PC-3 (cell line): ENCODE measurements at regions not wholly inside any gene's neighbourhood (a gene's known extent, or its start where the extent isn't known, plus 50 kb on each side); places are given as distances from the start of the nearest gene placed in this dataset.

ENCODE experiments used
- ATAC-seq: fragments of 200-7000 bp; cut with Tn5 transposase; 2 replicates; pipeline ENCODE4 v1.9.1; 2020; ENCODE audit warnings: mild to moderate bottlenecking, moderate library complexity
- BruUV-seq: library from RNA; stranded (reverse); fragments of 400-500 nt; replicated peaks from 2 replicates; lab custom pipeline; 2021; lab: Mats Ljungman, UMichigan
- CTCF ChIA-PET: fragments of 300-600 bp; sonication (Branson Sonifier 250); formaldehyde crosslinking; loops from one replicate; lab custom pipeline; 2022; ENCODE audit warnings: antibody characterized with exemption; lab: Charles Lee
- POLR2A ChIA-PET: fragments of 300-600 bp; sonication (Branson Sonifier 250); formaldehyde crosslinking; loops from one replicate; lab custom pipeline; 2022; ENCODE audit warnings: antibody characterized with exemption; ENCODE audit not compliant: unreplicated experiment; lab: Charles Lee
- DNase-seq: peaks from one replicate; pipeline ENCODE4 v3.0.0-alpha.2; 2015
- H2AFZ ChIP-seq: fragments of 300-600 bp; sonication (generic); 2 replicates; pipeline ENCODE4 v1.6.0; 2016; ENCODE audit warnings: antibody characterized with exemption, low read length
- H3F3A ChIP-seq: fragments of 300-600 bp; sonication (generic); one replicate; pipeline ENCODE4 v1.6.0; 2017; ENCODE audit warnings: antibody characterized with exemption, low read length, control low read depth, mild to moderate bottlenecking; ENCODE audit not compliant: unreplicated experiment
- H3K27ac ChIP-seq: fragments of 300-600 bp; sonication (generic); 2 replicates; pipeline ENCODE4 v1.5.1; 2016; ENCODE audit warnings: mild to moderate bottlenecking, low read length
- H3K27me3 ChIP-seq: fragments of 300-600 bp; sonication (generic); 2 replicates; pipeline ENCODE4 v1.6.1; 2016; ENCODE audit warnings: low read length, mixed read lengths
- H3K36me3 ChIP-seq: fragments of 300-600 bp; sonication (generic); 2 replicates; pipeline ENCODE4 v1.6.1; 2016; ENCODE audit warnings: low read depth, mixed run types, low read length, mixed read lengths
- H3K4me1 ChIP-seq: fragments of 300-600 bp; sonication (generic); 2 replicates; pipeline ENCODE4 v1.5.1; 2016; ENCODE audit warnings: low read length; ENCODE audit not compliant: insufficient read depth
- H3K4me2 ChIP-seq: fragments of 300-600 bp; sonication (generic); 2 replicates; pipeline ENCODE4 v1.6.0; 2016; ENCODE audit warnings: low read length
- H3K4me3 ChIP-seq: fragments of 300-600 bp; sonication (generic); 2 replicates; pipeline ENCODE4 v1.5.1; 2016; ENCODE audit warnings: mild to moderate bottlenecking, low read length, mixed read lengths
- H3K79me2 ChIP-seq: fragments of 300-600 bp; sonication (generic); 2 replicates; pipeline ENCODE4 v1.6.1; 2017; ENCODE audit warnings: low read length, mixed read lengths
- H3K9ac ChIP-seq: fragments of 300-600 bp; sonication (generic); 2 replicates; pipeline ENCODE4 v1.6.0; 2016; ENCODE audit warnings: mild to moderate bottlenecking, low read length
- H3K9me2 ChIP-seq: fragments of 300-600 bp; sonication (generic); replicated peaks from 2 replicates; pipeline ENCODE4 v1.6.1; 2016; ENCODE audit warnings: mixed run types, low read length, mixed read lengths
- H3K9me3 ChIP-seq: fragments of 300-600 bp; sonication (generic); 2 replicates; pipeline ENCODE4 v1.6.1; 2016; ENCODE audit warnings: low read length, mixed read lengths
- H4K20me1 ChIP-seq: fragments of 300-600 bp; sonication (generic); 2 replicates; pipeline ENCODE4 v1.6.1; 2016; ENCODE audit warnings: low read length, mixed read lengths
- CTCF ChIP-seq: fragments of 300-600 bp; sonication (generic); conservative IDR thresholded peaks from 2 replicates; pipeline ENCODE4 v1.5.1; 2017; ENCODE audit warnings: antibody characterized with exemption, low read depth, mild to moderate bottlenecking, low read length
- EZH2 ChIP-seq: fragments of 300-600 bp; sonication (generic); IDR thresholded peaks from one replicate; pipeline ENCODE4 v1.6.1; 2017; ENCODE audit warnings: antibody characterized with exemption, mild to moderate bottlenecking, low read length; ENCODE audit not compliant: unreplicated experiment
- EZH2phosphoT487 ChIP-seq: fragments of 300-600 bp; sonication (generic); IDR thresholded peaks from 2 replicates; pipeline ENCODE4 v1.6.1; 2018; ENCODE audit warnings: mild to moderate bottlenecking, antibody characterized with exemption, low read length, borderline replicate concordance
- intact Hi-C: fragments of 100-400 bp; cut with micrococcal nuclease; formaldehyde crosslinking; loops from 2 replicates; pipeline ENCODE4 v1.9.0; 2023

DNA sequence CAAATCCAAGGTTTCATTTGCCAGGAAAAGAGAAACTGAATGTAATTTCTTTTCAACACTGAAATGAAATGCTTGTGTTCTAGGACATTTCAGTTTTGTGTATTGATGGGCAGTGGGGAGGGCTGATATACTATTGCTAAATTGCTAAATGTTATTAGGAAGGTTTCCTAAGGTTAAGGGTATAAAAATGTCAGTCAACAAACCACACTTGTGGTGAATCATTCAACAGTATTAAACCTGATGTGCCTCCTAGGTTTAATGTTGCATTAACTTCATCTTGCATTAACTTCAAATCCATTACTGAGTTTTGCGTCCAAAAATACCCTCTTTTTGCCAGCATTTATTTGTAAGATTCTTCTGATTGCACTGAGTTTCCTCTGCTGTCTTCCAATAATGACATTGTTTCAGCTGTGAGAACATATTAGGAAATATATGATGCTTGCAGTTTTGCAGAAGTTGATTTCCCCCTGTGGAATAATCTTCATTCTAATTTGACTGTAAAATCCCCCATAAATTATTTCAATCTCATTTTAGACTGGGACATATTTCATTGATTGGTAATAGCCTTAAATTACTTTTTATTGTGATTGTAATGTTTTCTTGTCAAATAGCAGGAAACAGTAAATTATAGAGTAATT lies 758.3 kb downstream of the GBE1 start:
- Histone ChIP-seq H3F3A (no peaks in the 10 kb centered on the region), H3K4me3 (no peak overlapping the region), H3K27ac (no peak overlapping the region), H3K36me3 (no peaks in the 10 kb centered on the region), H3K79me2 (no peaks in the 10 kb centered on the region), H3K4me1 (no peaks in the 10 kb centered on the region), H3K9me2 (no peaks in the 10 kb centered on the region), H3K4me2 (no peak overlapping the region), H3K9ac (no peak overlapping the region), H3K27me3 (no peaks in the 10 kb centered on the region), H4K20me1 (no peaks in the 10 kb centered on the region), H3K9me3 (no peaks in the 10 kb centered on the region), H2AFZ (no peak overlapping the region)
- CTCF ChIA-PET: no interaction called here
- no TSS peak for BruUV-seq
- ATAC-seq (no peak), DNase-seq (no peak)
- TF ChIP-seq CTCF: no peak
- TF ChIP-seq EZH2: no peak
- intact Hi-C loops: loop anchor here (5.0 kb wide), 1 partner anchor 169 kb away; no protein-coding TSS in a partner anchor
- POLR2A ChIA-PET: no interaction called here

- intact Hi-C loops: loop anchor here (10.0 kb wide), 1 partner anchor 215 kb away; no protein-coding TSS in a partner anchor
Measured at GRCh38 chr3:80999481-80999880, 762.0 kb downstream of the GBE1 start.

More at GRCh38 chr3:80999481-80999880, 762.0 kb downstream of the GBE1 start:
- no peak overlapping the region for H3K27ac ChIP-seq
- peaks cover 4% of the 10 kb centered on the region for H3F3A ChIP-seq
- no peak for DNase-seq
- no peak overlapping the region for H3K4me2 ChIP-seq
- H3K4me3 ChIP-seq: no peak overlapping the region
- peaks cover 10% of the 10 kb centered on the region for H3K4me1 ChIP-seq
- no peak for TF ChIP-seq EZH2
- no peak for TF ChIP-seq CTCF
- no peak for TF ChIP-seq EZH2phosphoT487
- no peak overlapping the region for H2AFZ ChIP-seq
- no peaks in the 10 kb centered on the region for H3K9me2 ChIP-seq
- no peaks in the 10 kb centered on the region for H3K36me3 ChIP-seq
- POLR2A ChIA-PET: no interaction called here
- no peaks in the 10 kb centered on the region for H4K20me1 ChIP-seq
- H3K27me3 ChIP-seq: no peaks in the 10 kb centered on the region
- H3K9me3 ChIP-seq: no peaks in the 10 kb centered on the region
- H3K9ac ChIP-seq: no peak overlapping the region
- ATAC-seq: no peak
- CTCF ChIA-PET: no interaction called here
- BruUV-seq: no TSS peak
- no peaks in the 10 kb centered on the region for H3K79me2 ChIP-seq
